GM10248 (cell line): ENCODE measurements at regions not wholly inside any gene's neighbourhood (a gene's known extent, or its start where the extent isn't known, plus 50 kb on each side); places are given as distances from the start of the nearest gene placed in this dataset.

Source experiments
- CTCF ChIA-PET: fragments of 300-600 bp; sonication (Branson Sonifier 250); formaldehyde crosslinking; extraction: SDS; loops from one replicate; lab custom pipeline; 2021; ENCODE audit warnings: antibody characterized with exemption; lab: Yijun Ruan, JAX
- POLR2A ChIA-PET: fragments of 350-650 bp; sonication (Branson Sonifier 250); formaldehyde crosslinking; extraction: SDS; loops from one replicate; lab custom pipeline; 2020; ENCODE audit warnings: antibody characterized with exemption; lab: Yijun Ruan, JAX
- DNase-seq: peaks from one replicate; pipeline ENCODE4 v3.0.0; 2012; ENCODE audit errors: extremely low spot score
- TF ChIP-seq, protein P1 (sequence below): IDR thresholded peaks from 2 replicates; pipeline ENCODE4 v1.5.1; 2012; ENCODE audit warnings: mild to moderate bottlenecking, low read depth; ENCODE audit errors: extremely low read depth, missing control alignments, control extremely low read depth

DNA sequence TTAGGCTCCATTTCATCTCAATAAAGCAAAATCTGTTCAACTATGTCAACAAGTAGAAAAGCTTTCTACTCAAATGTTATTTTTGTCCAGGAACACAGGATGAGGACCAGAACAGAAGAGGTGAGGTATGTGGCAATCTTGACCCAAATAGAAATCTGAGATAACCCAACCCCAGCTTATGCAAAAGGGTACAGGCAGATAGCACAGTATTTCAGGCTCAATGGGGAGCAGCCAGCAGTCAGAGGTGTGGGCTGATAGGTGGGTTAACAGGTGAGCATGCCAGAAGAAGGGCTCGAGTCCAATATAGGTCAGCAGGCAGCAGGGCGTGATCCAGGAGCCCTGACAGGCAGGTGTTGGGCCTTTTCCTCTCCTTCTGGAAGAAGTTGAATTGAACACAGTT lies 281.2 kb upstream of the NR2F2 start:
- ChIA-PET POLR2A (no interaction called here), CTCF (interaction anchor here (1.4 to 2.9 kb wide), 6 partner anchors 9 to 27 kb away, joined by 3 to 12 read pairs (median 6); no protein-coding TSS in a partner anchor)
- DNase-seq: no peak
- TF ChIP-seq, protein P1, sequence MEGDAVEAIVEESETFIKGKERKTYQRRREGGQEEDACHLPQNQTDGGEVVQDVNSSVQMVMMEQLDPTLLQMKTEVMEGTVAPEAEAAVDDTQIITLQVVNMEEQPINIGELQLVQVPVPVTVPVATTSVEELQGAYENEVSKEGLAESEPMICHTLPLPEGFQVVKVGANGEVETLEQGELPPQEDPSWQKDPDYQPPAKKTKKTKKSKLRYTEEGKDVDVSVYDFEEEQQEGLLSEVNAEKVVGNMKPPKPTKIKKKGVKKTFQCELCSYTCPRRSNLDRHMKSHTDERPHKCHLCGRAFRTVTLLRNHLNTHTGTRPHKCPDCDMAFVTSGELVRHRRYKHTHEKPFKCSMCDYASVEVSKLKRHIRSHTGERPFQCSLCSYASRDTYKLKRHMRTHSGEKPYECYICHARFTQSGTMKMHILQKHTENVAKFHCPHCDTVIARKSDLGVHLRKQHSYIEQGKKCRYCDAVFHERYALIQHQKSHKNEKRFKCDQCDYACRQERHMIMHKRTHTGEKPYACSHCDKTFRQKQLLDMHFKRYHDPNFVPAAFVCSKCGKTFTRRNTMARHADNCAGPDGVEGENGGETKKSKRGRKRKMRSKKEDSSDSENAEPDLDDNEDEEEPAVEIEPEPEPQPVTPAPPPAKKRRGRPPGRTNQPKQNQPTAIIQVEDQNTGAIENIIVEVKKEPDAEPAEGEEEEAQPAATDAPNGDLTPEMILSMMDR: no peak

DNA sequence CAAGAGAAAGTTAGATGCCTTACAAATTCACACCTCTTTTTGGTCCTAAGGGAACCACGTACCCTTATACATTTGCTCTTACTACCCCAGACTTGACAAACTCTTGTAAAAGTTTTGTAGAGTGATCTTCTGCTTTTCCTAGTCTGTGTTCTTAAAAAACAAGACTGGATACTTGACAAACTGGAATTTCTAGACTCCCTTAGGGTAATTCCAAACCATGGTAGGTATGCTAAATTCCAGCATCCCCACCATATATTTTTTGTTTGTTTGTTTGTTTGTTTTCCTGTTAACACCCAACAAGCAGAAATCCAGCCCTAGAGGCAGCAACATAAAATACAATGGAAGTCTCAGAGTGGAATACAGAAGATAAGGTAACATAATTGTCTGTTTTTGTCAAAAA lies 280.7 kb upstream of the NR2F2 start:
- no peak for DNase-seq
- POLR2A ChIA-PET: no interaction called here
- CTCF ChIA-PET: interaction anchor here (1.5 kb wide), 1 partner anchor 28 kb away, joined by 3 read pairs; no protein-coding TSS in a partner anchor
- TF ChIP-seq, protein P1: no peak

DNA sequence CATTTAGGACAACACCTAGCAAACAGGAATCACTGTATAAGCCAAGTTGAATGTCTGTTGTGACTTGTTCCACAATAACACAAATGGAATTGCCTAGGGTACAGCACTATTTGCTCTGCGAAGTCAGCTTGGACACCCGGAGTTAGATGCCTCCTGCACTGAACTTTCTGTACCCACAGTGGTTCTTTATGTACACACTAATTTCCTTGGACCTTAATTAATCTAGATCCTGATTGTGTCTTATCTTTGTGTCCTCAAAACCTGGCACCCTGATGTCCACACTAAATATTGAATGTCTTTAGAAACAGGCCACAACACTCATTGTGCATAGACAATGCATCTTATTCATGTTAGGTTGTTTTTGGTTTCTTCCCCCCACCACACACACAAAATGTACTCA lies 278.9 kb upstream of the NR2F2 start:
- CTCF ChIA-PET: interaction anchor here (1.0 to 1.8 kb wide), 4 partner anchors 16 to 24 kb away, joined by 4 to 6 read pairs (median 4); no protein-coding TSS in a partner anchor

DNA sequence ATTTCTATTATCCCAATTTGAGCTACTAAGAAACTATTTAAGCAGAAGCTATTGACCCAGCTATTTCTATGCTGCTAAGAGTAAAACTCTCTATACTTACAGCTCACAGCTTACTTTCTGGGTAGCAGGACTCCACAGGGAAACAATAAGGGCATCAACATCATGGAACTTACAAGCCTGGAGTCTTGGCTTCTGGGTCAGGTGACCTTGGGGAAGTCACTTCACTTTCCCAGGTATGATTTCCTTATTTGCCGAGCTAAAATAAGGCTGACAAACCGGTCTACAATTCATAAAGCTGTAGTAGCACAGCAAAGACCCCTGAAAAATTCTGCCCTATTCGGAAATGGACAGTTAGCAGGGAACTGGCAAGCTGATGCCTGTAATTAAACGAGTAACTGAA lies 278.3 kb upstream of the NR2F2 start:
- ChIA-PET POLR2A (no interaction called here), CTCF (interaction anchor here (1.0 to 1.8 kb wide), 4 partner anchors 15 to 24 kb away, joined by 4 to 6 read pairs (median 4); no protein-coding TSS in a partner anchor)
- no peak for DNase-seq

More for the DNA sequence above, 278.9 kb upstream of the NR2F2 start:
- no peak for DNase-seq
- POLR2A ChIA-PET: no interaction called here
- TF ChIP-seq, protein P1: no peak

DNA sequence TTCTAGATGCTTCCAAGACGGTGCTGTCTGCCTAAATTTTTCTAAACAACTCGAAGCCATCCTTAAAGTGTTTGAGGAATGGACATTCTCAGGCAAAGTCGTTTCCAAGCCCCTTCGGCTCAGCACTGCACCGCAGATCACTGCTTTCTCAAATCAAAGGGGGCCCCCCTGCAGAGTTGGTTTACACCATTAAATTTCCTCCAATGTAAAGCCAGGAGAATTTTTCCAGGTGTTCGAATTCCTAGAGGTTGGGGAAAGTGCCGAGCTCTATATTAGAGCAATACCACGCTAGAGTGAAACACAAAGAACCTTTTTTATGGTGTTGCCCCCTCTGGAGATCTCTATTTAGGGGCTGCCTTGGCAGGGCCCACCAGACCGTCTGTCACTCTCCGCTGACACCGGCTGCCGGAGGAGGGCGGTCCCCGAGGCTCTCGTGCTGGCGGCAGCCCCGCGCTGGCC lies 277.9 kb upstream of the NR2F2 start:
- DNase-seq: no peak
- TF ChIP-seq, protein P1: no peak
- POLR2A ChIA-PET: no interaction called here
- CTCF ChIA-PET: interaction anchor here (1.0 to 1.8 kb wide), 4 partner anchors 15 to 23 kb away, joined by 4 to 6 read pairs (median 4); no protein-coding TSS in a partner anchor

More for the DNA sequence above, 278.3 kb upstream of the NR2F2 start:
- TF ChIP-seq, protein P1: no peak

DNA sequence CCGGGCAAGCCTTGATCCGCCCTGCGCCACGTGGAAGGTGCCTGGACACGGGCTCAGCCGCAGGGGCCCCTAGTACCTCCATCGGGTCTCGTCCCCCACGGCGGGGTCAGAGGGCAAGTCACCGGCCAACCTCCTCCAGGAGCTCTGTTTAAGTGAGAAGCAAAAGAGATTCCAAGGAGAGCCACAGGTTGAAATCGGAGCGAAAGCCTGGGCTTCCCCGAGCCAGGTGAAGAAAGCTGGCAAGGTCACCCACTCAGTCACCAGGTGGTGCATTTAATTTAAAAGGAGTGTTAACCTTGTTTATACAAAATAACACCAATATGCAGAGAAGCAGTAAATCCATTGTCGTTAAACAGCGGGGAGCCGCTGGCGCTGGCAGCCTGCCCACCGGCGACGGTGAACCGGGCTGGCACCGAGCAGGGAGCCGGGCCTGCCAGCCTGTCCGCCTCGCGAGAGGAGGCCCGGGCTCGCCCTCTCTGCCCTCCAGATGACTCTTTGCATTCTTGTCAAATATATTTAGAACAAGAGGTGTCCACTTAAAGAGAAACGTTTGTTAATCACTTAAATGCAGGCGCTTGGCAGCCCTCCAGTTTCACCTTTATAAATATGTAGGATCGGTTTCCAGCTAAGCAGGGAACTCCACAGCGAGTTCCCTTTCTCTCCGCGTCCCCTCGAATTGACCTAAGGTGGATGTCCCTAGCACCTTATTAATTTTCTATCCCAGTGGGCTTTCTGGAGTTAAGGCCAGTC lies 277.3 kb upstream of the NR2F2 start:
- TF ChIP-seq, protein P1: no peak
- DNase-seq: peak; percentile 10
- ChIA-PET CTCF (interaction anchor here (1.8 kb wide), 1 partner anchor 23 kb away, joined by 4 read pairs; no protein-coding TSS in a partner anchor), POLR2A (no interaction called here)
